Muscle of leg (tissue), 3 donors: ENCODE measurements at regions not wholly inside any gene's neighbourhood (a gene's known extent, or its start where the extent isn't known, plus 50 kb on each side); places are given as distances from the start of the nearest gene placed in this dataset.

Experiments
- DNase-seq: peaks from one replicate; pipeline ENCODE4 v3.0.0; 2013
- H3K27ac ChIP-seq: one replicate; pipeline ENCODE4 v1.5.1; 2013; ENCODE audit warnings: mild to moderate bottlenecking, low read length, control low read depth
- H3K27me3 ChIP-seq: one replicate; pipeline ENCODE4 v1.6.1; 2013; ENCODE audit warnings: low read length; ENCODE audit not compliant: control insufficient read depth, insufficient read depth
- H3K36me3 ChIP-seq: one replicate; pipeline ENCODE4 v1.6.1; 2013; ENCODE audit warnings: low read length; ENCODE audit not compliant: control insufficient read depth, insufficient read depth
- H3K4me1 ChIP-seq: one replicate; pipeline ENCODE4 v1.6.1; 2013; ENCODE audit warnings: low read length; ENCODE audit not compliant: control insufficient read depth, insufficient read depth
- H3K4me3 ChIP-seq: one replicate; pipeline ENCODE4 v1.5.1; 2013; ENCODE audit warnings: low read length, control low read depth
- H3K9me3 ChIP-seq: replicated peaks from 2 replicates; pipeline ENCODE4 v1.6.1; 2013; ENCODE audit warnings: low read depth, low read length; ENCODE audit not compliant: control insufficient read depth
- WGBS: methylation state at CpG from one replicate; pipeline ENCODE4 v1.1.5; 2013; ENCODE audit warnings: missing lambda C conversion rate; ENCODE audit not compliant: insufficient coverage; 5-methylcytosine and 5-hydroxymethylcytosine counted together

GRCh38 chr16:47855431-47855830 is 300.4 kb downstream of the ABCC12 start:
- WGBS, result 64% methylated on average over 2 of the region's 3 CpGs
- no peaks in the 10 kb centered on the region for H3K36me3 ChIP-seq
- H3K4me3 ChIP-seq, result no peak overlapping the region
- H3K4me1 ChIP-seq, result no peaks in the 10 kb centered on the region
- DNase-seq, result no peak
- no peak overlapping the region for H3K27ac ChIP-seq
- H3K9me3 ChIP-seq, result no peaks in the 10 kb centered on the region
- no peaks in the 10 kb centered on the region for H3K27me3 ChIP-seq

- WGBS, result 96% methylated on average over 2 of the region's 2 CpGs
- DNase-seq, result no peak
- H3K4me1 ChIP-seq, result no peaks in the 10 kb centered on the region
- H3K27ac ChIP-seq, result no peak overlapping the region
- no peaks in the 10 kb centered on the region for H3K9me3 ChIP-seq
- H3K4me3 ChIP-seq, result no peak overlapping the region
- H3K27me3 ChIP-seq, result no peaks in the 10 kb centered on the region
- no peaks in the 10 kb centered on the region for H3K36me3 ChIP-seq
Observed at GRCh38 chr16:47854737-47855136, 301.1 kb downstream of the ABCC12 start.

- H3K9me3 ChIP-seq, result no peaks in the 10 kb centered on the region
- H3K27me3 ChIP-seq, result no peaks in the 10 kb centered on the region
- H3K4me3 ChIP-seq, result no peak overlapping the region
- 73% methylated on average over 3 of the region's 6 CpGs for WGBS
- no peak overlapping the region for H3K27ac ChIP-seq
- no peaks in the 10 kb centered on the region for H3K36me3 ChIP-seq
- DNase-seq, result no peak
- peaks cover 4% of the 10 kb centered on the region for H3K4me1 ChIP-seq
Observed at GRCh38 chr16:47852991-47853390, 302.8 kb downstream of the ABCC12 start.

- no peaks in the 10 kb centered on the region for H3K36me3 ChIP-seq
- peaks cover 4% of the 10 kb centered on the region for H3K4me1 ChIP-seq
- no peak overlapping the region for H3K4me3 ChIP-seq
- 62% methylated on average over 7 of the region's 8 CpGs for WGBS
- no peak for DNase-seq
- H3K9me3 ChIP-seq, result no peaks in the 10 kb centered on the region
- H3K27ac ChIP-seq, result no peak overlapping the region
- H3K27me3 ChIP-seq, result no peaks in the 10 kb centered on the region
Observed at GRCh38 chr16:47851146-47851545, 304.6 kb downstream of the ABCC12 start.

- DNase-seq, result no peak
- Histone ChIP-seq H3K9me3 (no peaks in the 10 kb centered on the region), H3K4me3 (no peak overlapping the region), H3K27me3 (no peaks in the 10 kb centered on the region), H3K27ac (no peak overlapping the region), H3K4me1 (peaks cover 4% of the 10 kb centered on the region), H3K36me3 (no peaks in the 10 kb centered on the region)
- 76% methylated on average over 2 of the region's 5 CpGs for WGBS
Observed at GRCh38 chr16:47849736-47850135, 306.1 kb downstream of the ABCC12 start.

- WGBS, result 39% methylated on average over 4 of the region's 5 CpGs
- H3K36me3 ChIP-seq, result no peaks in the 10 kb centered on the region
- H3K4me1 ChIP-seq, result peaks cover 4% of the 10 kb centered on the region
- H3K9me3 ChIP-seq, result no peaks in the 10 kb centered on the region
- H3K27me3 ChIP-seq, result no peaks in the 10 kb centered on the region
- H3K4me3 ChIP-seq, result no peak overlapping the region
- peak overlapping the region; percentile 51 for H3K27ac ChIP-seq
- DNase-seq, result peak; percentile 75
Observed at GRCh38 chr16:47848421-47849109, 307.2 kb downstream of the ABCC12 start.

GRCh38 chr16:47847220-47847970 is 308.4 kb downstream of the ABCC12 start:
- Histone ChIP-seq H3K27me3 (no peaks in the 10 kb centered on the region), H3K36me3 (no peaks in the 10 kb centered on the region), H3K4me1 (peaks cover 4% of the 10 kb centered on the region), H3K9me3 (no peaks in the 10 kb centered on the region), H3K27ac (peak overlapping the region; percentile 51), H3K4me3 (no peak overlapping the region)
- DNase-seq, result peak; percentile 47
- 17% methylated on average over 1 of the region's 6 CpGs for WGBS

- H3K27me3 ChIP-seq, result no peaks in the 10 kb centered on the region
- H3K4me3 ChIP-seq, result no peak overlapping the region
- whole genome bisulfite sequencing, result no CpG with 5 or more reads among the region's 2 CpGs
- no peaks in the 10 kb centered on the region for H3K36me3 ChIP-seq
- H3K4me1 ChIP-seq, result no peaks in the 10 kb centered on the region
- no peak for DNase-seq
- peaks cover 11% of the 10 kb centered on the region for H3K9me3 ChIP-seq
- no peak overlapping the region for H3K27ac ChIP-seq
Observed at GRCh38 chr16:47834485-47835024, 321.2 kb downstream of the ABCC12 start.

GRCh38 chr16:47833771-47834170 is 322.0 kb downstream of the ABCC12 start:
- DNase-seq, result no peak
- H3K36me3 ChIP-seq, result no peaks in the 10 kb centered on the region
- H3K27me3 ChIP-seq, result no peaks in the 10 kb centered on the region
- H3K4me1 ChIP-seq, result no peaks in the 10 kb centered on the region
- no CpG with 5 or more reads among the region's 1 CpG for WGBS
- peaks cover 11% of the 10 kb centered on the region for H3K9me3 ChIP-seq
- no peak overlapping the region for H3K4me3 ChIP-seq
- no peak overlapping the region for H3K27ac ChIP-seq

- Histone ChIP-seq H3K27me3 (no peaks in the 10 kb centered on the region), H3K27ac (no peak overlapping the region), H3K4me3 (no peak overlapping the region), H3K36me3 (no peaks in the 10 kb centered on the region), H3K4me1 (no peaks in the 10 kb centered on the region), H3K9me3 (peaks cover 9% of the 10 kb centered on the region)
- WGBS, result no CpG with 5 or more reads among the region's 2 CpGs
- no peak for DNase-seq
Observed at GRCh38 chr16:47829850-47830600, 325.8 kb downstream of the ABCC12 start.
